Fibroblast of lung (primary cell): ENCODE measurements at regions not wholly inside any gene's neighbourhood (a gene's known extent, or its start where the extent isn't known, plus 50 kb on each side); places are given as distances from the start of the nearest gene placed in this dataset.

Experiments used
- CTCF ChIP-seq, 2 donors: IDR thresholded peaks in 1 of 2; conservative IDR thresholded peaks in 1 of 2; 1 replicate in 1 of 2; 2 replicates in 1 of 2; pipeline ENCODE4 v1.5.1; 2011 to 2012; ENCODE audit warnings: low read length in 2 of 2, control low read depth in 1 of 2, inconsistent platforms in 1 of 2, low read depth in 1 of 2, mild to moderate bottlenecking in 1 of 2
- EZH2 ChIP-seq: IDR thresholded peaks from 2 replicates; pipeline ENCODE4 v1.5.1; 2012; ENCODE audit warnings: low read length, control low read depth, mild to moderate bottlenecking; ENCODE audit errors: missing control alignments

- TF ChIP-seq CTCF (conservative IDR thresholded peaks at IDR 0.05 in 1 of 2, IDR thresholded peaks at IDR 0.05 in 1 of 2; ENCODE audit: low read depth in 1 of 2, low read length in 2 of 2) = no peak
- no peak for TF ChIP-seq EZH2
Observed at GRCh38 chr1:98316286-98316905, 345.1 kb upstream of the SNX7 start.
